ENCODE measurements at regions not wholly inside any gene's neighbourhood (a gene's known extent, or its start where the extent isn't known, plus 50 kb on each side); places are given as distances from the start of the nearest gene placed in this dataset.
"Not testable (repeated sequence)": the region's sequence is repeated elsewhere in the genome, so short reads cannot be mapped to it uniquely, and the experiment has no call there.

GRCh38 chr2:109048163-109048562 is 59.1 kb upstream of the EDAR start:
- Histone ChIP-seq H3K36me3 (no peaks in the 10 kb centered on the region), H3K27me3 (no peaks in the 10 kb centered on the region), H3K4me3 (no peak overlapping the region), H3K27ac (no peak overlapping the region), H3K4me1 (no peaks in the 10 kb centered on the region), H3K9me3 (no peaks in the 10 kb centered on the region)
- DNase-seq: no peak
- no peak for TF ChIP-seq POLR2A (IDR thresholded peaks at IDR 0.05)
- TF ChIP-seq CTCF (IDR thresholded peaks at IDR 0.05): no peak

DNA sequence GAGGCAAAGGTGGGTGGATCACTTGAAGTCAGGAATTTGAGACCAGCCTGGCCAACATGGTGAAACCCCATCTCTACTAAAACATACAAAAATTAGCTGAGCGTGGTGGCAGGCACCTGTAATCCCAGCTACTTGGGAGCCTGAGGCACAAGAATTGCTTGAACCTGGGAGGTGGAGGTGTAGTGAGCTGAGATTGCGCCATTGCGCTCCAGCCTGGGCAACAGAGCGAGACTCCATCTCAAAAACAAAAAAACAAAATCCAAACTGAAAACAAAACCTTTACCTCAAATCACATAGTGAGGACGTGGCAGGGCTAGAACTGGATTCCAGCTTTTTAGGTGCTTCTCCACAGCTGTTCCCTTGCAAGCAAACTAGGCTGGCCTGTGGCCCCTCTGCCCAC is 58.5 kb upstream of the EDAR start:
- DNase-seq, H3K36me3 ChIP-seq, H3K27ac ChIP-seq, H3K27me3 ChIP-seq, H3K9me3 ChIP-seq, H3K4me3 ChIP-seq, H3K4me1 ChIP-seq: not testable (repeated sequence)

DNA sequence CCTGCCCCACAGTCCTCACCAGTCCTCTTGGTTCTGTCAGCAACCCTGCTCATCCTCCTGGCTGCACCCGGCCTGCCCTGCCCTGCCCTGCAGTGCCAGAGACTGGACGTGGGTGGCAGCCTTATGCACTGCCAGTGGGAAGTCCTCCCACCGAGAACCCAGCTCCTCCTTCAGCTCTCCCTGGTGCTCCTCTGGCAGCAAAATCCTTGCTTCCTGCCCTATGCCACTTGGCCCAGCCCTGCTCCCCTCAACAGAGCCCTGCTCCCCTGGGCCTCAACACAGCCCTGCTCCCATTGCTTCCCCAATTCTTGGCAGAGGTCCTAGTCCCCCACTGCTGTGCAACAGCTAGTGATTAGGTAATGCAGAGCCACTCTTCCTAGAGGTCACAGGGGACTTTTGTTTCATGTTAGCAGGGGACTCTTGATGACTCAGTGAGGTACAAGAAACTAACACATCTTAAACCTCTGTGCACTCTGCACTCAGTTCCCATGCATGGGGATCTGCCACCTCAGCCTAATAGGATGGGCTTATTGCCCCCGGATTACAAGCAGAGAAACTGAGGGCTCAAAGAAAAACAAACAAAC is 58.0 kb upstream of the EDAR start:
- Histone ChIP-seq H3K9me3 (no peaks in the 10 kb centered on the region), H3K27me3 (no peaks in the 10 kb centered on the region), H3K36me3 (no peaks in the 10 kb centered on the region), H3K4me3 (no peak overlapping the region), H3K27ac (no peak overlapping the region), H3K4me1 (no peaks in the 10 kb centered on the region)
- DNase-seq: no peak
- TF ChIP-seq POLR2A (IDR thresholded peaks at IDR 0.05): no peak

DNA sequence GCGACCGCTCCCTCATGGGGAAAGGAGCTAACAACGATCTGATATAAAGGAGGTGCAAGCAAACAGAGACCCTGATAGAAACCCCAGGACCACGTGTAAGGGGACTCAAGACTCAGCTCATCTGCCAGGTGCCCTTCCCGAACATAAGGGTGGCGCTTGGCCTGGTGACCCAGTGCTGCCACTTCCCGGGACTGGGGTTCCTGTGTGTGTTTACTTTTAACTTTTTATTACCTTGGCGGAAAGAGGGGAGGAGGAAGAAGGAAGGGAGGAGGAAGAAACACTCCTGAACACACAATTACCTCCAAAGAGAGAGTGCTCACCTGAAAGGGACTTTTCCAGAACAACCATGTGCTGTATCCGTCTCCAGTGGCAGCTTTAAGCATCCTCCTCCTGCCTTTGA is 56.5 kb upstream of the EDAR start:
- Histone ChIP-seq H3K27me3 (no peaks in the 10 kb centered on the region), H3K9me3 (no peaks in the 10 kb centered on the region), H3K27ac (no peak overlapping the region), H3K36me3 (no peaks in the 10 kb centered on the region), H3K4me3 (no peak overlapping the region), H3K4me1 (no peaks in the 10 kb centered on the region)
- TF ChIP-seq CTCF (IDR thresholded peaks at IDR 0.05) (no peak), POLR2A (IDR thresholded peaks at IDR 0.05) (no peak)
- no peak for DNase-seq

DNA sequence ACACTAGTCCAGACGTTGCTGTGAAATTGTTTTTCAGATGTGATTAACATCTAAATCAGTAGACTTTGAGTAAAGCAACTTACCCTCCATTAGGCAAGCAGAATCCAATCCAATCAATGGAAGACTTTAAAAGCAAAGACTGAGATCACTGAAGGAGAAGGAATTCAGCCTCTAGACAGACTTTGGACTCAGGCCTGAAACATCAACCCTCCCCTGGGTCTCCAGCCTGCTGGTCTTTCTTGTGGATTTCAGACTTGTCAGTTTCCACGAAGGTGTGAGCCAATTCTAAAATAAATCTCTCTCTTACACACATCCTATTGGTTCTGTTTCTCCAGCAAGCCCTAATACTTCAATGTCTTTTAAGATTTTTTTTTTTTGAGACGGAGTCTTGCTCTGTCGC is 50.0 kb upstream of the EDAR start:
- Histone ChIP-seq H3K36me3 (no peaks in the 10 kb centered on the region), H3K27me3 (no peaks in the 10 kb centered on the region), H3K27ac (no peak overlapping the region), H3K4me1 (no peaks in the 10 kb centered on the region), H3K9me3 (no peaks in the 10 kb centered on the region), H3K4me3 (no peak overlapping the region)
- no peak for DNase-seq
- TF ChIP-seq POLR2A (IDR thresholded peaks at IDR 0.05) (no peak), CTCF (IDR thresholded peaks at IDR 0.05) (no peak)

Data from Peyer's patch (tissue), 4 donors.